ENCODE measurements at regions not wholly inside any gene's neighbourhood (a gene's known extent, or its start where the extent isn't known, plus 50 kb on each side); places are given as distances from the start of the nearest gene placed in this dataset.

DNA sequence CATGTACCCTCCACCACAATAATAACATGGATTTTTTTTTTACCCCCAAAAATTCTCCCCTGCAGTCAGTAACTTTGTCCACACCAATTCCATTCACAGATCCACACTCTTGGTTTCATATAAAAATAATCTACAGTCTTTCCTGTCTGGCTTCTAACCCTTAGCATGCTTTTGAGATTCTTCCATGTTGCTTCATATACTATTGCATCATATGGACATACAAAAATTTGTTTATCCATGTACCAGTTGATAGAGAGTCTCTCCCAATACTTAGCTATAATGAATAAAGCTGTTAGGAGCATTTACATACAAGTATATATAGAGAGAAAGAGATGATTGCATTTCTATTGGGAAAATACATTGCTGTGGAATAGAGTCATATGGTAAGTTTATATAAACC is 575.0 kb downstream of the XPNPEP1 start:
- H3K4me3 ChIP-seq (ENCODE audit: severe bottlenecking): no peak overlapping the region
- no peak for ATAC-seq (ENCODE audit: low read depth)
- TF ChIP-seq, protein P1, sequence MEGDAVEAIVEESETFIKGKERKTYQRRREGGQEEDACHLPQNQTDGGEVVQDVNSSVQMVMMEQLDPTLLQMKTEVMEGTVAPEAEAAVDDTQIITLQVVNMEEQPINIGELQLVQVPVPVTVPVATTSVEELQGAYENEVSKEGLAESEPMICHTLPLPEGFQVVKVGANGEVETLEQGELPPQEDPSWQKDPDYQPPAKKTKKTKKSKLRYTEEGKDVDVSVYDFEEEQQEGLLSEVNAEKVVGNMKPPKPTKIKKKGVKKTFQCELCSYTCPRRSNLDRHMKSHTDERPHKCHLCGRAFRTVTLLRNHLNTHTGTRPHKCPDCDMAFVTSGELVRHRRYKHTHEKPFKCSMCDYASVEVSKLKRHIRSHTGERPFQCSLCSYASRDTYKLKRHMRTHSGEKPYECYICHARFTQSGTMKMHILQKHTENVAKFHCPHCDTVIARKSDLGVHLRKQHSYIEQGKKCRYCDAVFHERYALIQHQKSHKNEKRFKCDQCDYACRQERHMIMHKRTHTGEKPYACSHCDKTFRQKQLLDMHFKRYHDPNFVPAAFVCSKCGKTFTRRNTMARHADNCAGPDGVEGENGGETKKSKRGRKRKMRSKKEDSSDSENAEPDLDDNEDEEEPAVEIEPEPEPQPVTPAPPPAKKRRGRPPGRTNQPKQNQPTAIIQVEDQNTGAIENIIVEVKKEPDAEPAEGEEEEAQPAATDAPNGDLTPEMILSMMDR (IDR thresholded peaks at IDR 0.05; ENCODE audit: poor library complexity, severe bottlenecking): no peak

DNA sequence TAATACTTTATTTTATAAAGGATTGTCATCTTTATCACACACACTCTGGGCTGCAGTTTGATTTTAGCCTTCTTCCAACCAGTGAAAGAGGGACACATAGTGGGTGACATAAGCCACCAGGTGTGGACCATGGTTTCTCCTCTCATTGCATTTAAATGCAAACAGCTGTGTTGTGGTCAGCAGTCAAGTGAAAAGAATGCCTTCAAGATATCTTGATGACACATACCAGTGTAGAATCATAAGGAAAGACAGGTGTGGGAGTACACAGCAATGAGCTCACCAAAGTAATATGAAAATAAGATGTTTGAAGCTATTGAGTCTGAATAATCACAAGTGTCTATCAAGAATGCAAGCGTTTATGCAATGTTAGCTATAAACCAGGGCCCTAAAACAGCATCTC is 580.0 kb downstream of the XPNPEP1 start:
- H3K36me3 ChIP-seq (ENCODE audit: low read depth): no peaks in the 10 kb centered on the region
- peak; percentile 41; the same call in 1 of the 3 replicates for ATAC-seq (ENCODE audit: low read depth)
- peaks cover 2% of the 10 kb centered on the region for H3K9me3 ChIP-seq (ENCODE audit: severe bottlenecking)
- DNase-seq (ENCODE audit: low spot score): no peak
- H3K27me3 ChIP-seq (ENCODE audit: insufficient read depth, poor library complexity, severe bottlenecking): no peaks in the 10 kb centered on the region
- H3K4me1 ChIP-seq (ENCODE audit: insufficient read depth, poor library complexity, severe bottlenecking): no peaks in the 10 kb centered on the region
- TF ChIP-seq, protein P1 (IDR thresholded peaks at IDR 0.05; ENCODE audit: poor library complexity, severe bottlenecking): no peak
- H3K4me3 ChIP-seq (ENCODE audit: severe bottlenecking): no peak overlapping the region
- no peak overlapping the region for H3K27ac ChIP-seq (ENCODE audit: poor library complexity, severe bottlenecking)

More for the DNA sequence above, 575.0 kb downstream of the XPNPEP1 start:
- H3K4me1 ChIP-seq (ENCODE audit: insufficient read depth, poor library complexity, severe bottlenecking): no peaks in the 10 kb centered on the region
- H3K36me3 ChIP-seq (ENCODE audit: low read depth): no peaks in the 10 kb centered on the region
- H3K27ac ChIP-seq (ENCODE audit: poor library complexity, severe bottlenecking): no peak overlapping the region
- DNase-seq (ENCODE audit: low spot score): no peak
- no peaks in the 10 kb centered on the region for H3K27me3 ChIP-seq (ENCODE audit: insufficient read depth, poor library complexity, severe bottlenecking)
- H3K9me3 ChIP-seq (ENCODE audit: severe bottlenecking): no peaks in the 10 kb centered on the region

DNA sequence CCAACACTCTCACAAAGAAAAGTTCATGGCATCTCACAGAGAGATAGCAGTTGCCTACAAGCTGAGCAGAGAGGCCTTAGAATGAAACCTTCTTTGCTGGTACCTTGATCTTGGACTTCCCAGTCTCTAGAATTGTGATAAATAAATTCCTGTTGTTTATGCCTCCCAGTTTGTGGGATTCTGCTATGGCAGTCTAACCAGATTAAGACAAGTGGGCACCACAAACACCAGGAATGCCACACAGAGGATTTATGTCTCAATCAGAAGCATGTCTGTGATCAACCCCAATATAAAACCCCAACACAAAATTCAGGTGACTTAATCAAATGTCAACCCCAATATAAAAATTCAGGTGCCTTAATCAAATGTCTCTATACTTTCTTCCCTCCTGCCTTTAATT is 581.3 kb downstream of the XPNPEP1 start:
- no peaks in the 10 kb centered on the region for H3K27me3 ChIP-seq (ENCODE audit: insufficient read depth, poor library complexity, severe bottlenecking)
- H3K4me1 ChIP-seq (ENCODE audit: insufficient read depth, poor library complexity, severe bottlenecking): no peaks in the 10 kb centered on the region
- ATAC-seq (ENCODE audit: low read depth) (no peak), DNase-seq (ENCODE audit: low spot score) (no peak)
- TF ChIP-seq, protein P1 (IDR thresholded peaks at IDR 0.05; ENCODE audit: poor library complexity, severe bottlenecking): no peak
- no peak overlapping the region for H3K4me3 ChIP-seq (ENCODE audit: severe bottlenecking)
- no peak overlapping the region for H3K27ac ChIP-seq (ENCODE audit: poor library complexity, severe bottlenecking)
- no peaks in the 10 kb centered on the region for H3K36me3 ChIP-seq (ENCODE audit: low read depth)
- peaks cover 2% of the 10 kb centered on the region for H3K9me3 ChIP-seq (ENCODE audit: severe bottlenecking)

DNA sequence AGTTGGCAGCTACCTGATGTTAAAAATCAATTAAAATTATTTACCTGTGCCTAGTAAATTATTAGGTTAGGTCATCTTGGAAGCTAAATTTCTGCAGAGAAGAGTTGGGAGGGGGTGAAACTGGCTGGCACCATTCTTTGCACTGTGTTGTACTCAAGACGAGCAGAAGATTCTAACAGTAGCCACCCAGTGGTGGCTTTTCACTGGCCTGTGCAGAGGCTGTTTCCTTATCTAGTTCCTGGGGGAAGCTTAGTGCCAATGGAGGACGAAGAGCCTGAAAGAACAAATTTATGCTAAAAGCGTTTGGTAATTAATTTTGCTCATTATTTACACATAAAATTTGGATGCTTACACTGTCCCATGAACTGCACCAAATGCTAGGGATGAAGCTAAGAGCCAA is 595.3 kb downstream of the XPNPEP1 start:
- no peak for ATAC-seq (ENCODE audit: low read depth)

DNA sequence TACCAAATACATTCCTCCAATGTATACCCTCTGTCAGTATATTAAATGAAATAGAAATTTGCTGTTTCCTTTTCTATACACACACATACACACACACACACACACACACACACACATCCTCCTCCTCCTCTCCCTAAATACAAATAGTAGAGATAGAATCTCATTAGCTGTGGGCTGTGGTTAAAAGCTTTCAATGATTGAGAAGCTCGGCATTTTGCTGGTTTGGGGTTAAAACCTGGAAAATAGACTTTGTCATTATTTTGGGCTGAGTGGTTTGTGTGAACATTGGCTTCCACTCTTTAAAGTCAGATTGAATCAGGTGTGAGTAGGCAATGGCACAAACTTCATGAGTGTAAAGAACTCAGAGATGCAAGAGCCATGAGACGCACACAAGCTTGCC is 596.0 kb downstream of the XPNPEP1 start:
- Histone ChIP-seq H3K4me3 (ENCODE audit: severe bottlenecking) (no peak overlapping the region), H3K27me3 (ENCODE audit: insufficient read depth, poor library complexity, severe bottlenecking) (no peaks in the 10 kb centered on the region), H3K27ac (ENCODE audit: poor library complexity, severe bottlenecking) (no peak overlapping the region), H3K9me3 (ENCODE audit: severe bottlenecking) (no peaks in the 10 kb centered on the region), H3K4me1 (ENCODE audit: insufficient read depth, poor library complexity, severe bottlenecking) (no peaks in the 10 kb centered on the region), H3K36me3 (ENCODE audit: low read depth) (no peaks in the 10 kb centered on the region)
- TF ChIP-seq, protein P1 (IDR thresholded peaks at IDR 0.05; ENCODE audit: poor library complexity, severe bottlenecking): no peak
- DNase-seq (ENCODE audit: low spot score) (no peak), ATAC-seq (ENCODE audit: low read depth) (no peak)

More for the DNA sequence above, 595.3 kb downstream of the XPNPEP1 start:
- Histone ChIP-seq H3K27me3 (ENCODE audit: insufficient read depth, poor library complexity, severe bottlenecking) (no peaks in the 10 kb centered on the region), H3K27ac (ENCODE audit: poor library complexity, severe bottlenecking) (no peak overlapping the region), H3K4me1 (ENCODE audit: insufficient read depth, poor library complexity, severe bottlenecking) (no peaks in the 10 kb centered on the region), H3K9me3 (ENCODE audit: severe bottlenecking) (no peaks in the 10 kb centered on the region), H3K36me3 (ENCODE audit: low read depth) (no peaks in the 10 kb centered on the region), H3K4me3 (ENCODE audit: severe bottlenecking) (no peak overlapping the region)
- DNase-seq (ENCODE audit: low spot score): no peak
- TF ChIP-seq, protein P1 (IDR thresholded peaks at IDR 0.05; ENCODE audit: poor library complexity, severe bottlenecking): no peak
